HEK293T (cell line): ENCODE measurements at regions not wholly inside any gene's neighbourhood (a gene's known extent, or its start where the extent isn't known, plus 50 kb on each side); places are given as distances from the start of the nearest gene placed in this dataset.

Source experiments
- BHLHE40 ChIP-seq: fragments of 450-650 bp; IDR thresholded peaks from 2 replicates; pipeline ENCODE4 v1.6.1; 2016; ENCODE audit warnings: mild to moderate bottlenecking, moderate library complexity, borderline replicate concordance
- FOXA1 ChIP-seq: fragments of 450-650 bp; IDR thresholded peaks from 2 replicates; pipeline ENCODE4 v1.6.1; 2016; ENCODE audit warnings: mild to moderate bottlenecking
- FOXM1 ChIP-seq: fragments of 450-650 bp; IDR thresholded peaks from 2 replicates; pipeline ENCODE4 v1.6.1; 2017; ENCODE audit warnings: mild to moderate bottlenecking, borderline replicate concordance
- HDGF ChIP-seq: fragments of 450-650 bp; IDR thresholded peaks from 2 replicates; pipeline ENCODE4 v1.6.1; 2017; ENCODE audit warnings: antibody characterized with exemption, borderline replicate concordance
- PKNOX1 ChIP-seq: fragments of 450-650 bp; IDR thresholded peaks from 2 replicates; pipeline ENCODE4 v1.6.1; 2016
- SP1 ChIP-seq: fragments of 450-650 bp; IDR thresholded peaks from 2 replicates; pipeline ENCODE4 v1.6.1; 2017
- ZNF384 ChIP-seq: fragments of 450-650 bp; IDR thresholded peaks from 2 replicates; pipeline ENCODE4 v1.6.1; 2016

- no peak for TF ChIP-seq FOXM1
- no peak for TF ChIP-seq BHLHE40
- TF ChIP-seq ZNF384 = no peak
- TF ChIP-seq SP1 = no peak
- no peak for TF ChIP-seq HDGF
- TF ChIP-seq FOXA1 = no peak
- TF ChIP-seq PKNOX1 = no peak
Observed at GRCh38 chr22:49152127-49152938, 675.3 kb downstream of the BRD1 start.
